GM12878 (cell line): ENCODE measurements at regions not wholly inside any gene's neighbourhood (a gene's known extent, or its start where the extent isn't known, plus 50 kb on each side); places are given as distances from the start of the nearest gene placed in this dataset.

Experiments
- ATAC-seq: fragments of 200-7000 bp; cut with Tn5 transposase; 3 replicates; pipeline ENCODE4 v1.9.1; 2020; ENCODE audit warnings: mild to moderate bottlenecking, moderate library complexity
- BruUV-seq: library from RNA; stranded (reverse); fragments of 400-500 nt; replicated peaks from 2 replicates; lab custom pipeline; 2021; lab: Mats Ljungman, UMichigan
- CTCF ChIA-PET: fragments of 300-600 bp; sonication (Branson Sonifier 250); formaldehyde crosslinking; extraction: SDS; loops from one replicate; lab custom pipeline; 2021; ENCODE audit warnings: inconsistent platforms; lab: Yijun Ruan, JAX
- POLR2A ChIA-PET: fragments of 350-600 bp; formaldehyde crosslinking; extraction: SDS; loops from one replicate; lab custom pipeline; 2021; ENCODE audit warnings: inconsistent platforms; lab: Charles Lee
- RAD21 ChIA-PET: fragments of 300-600 bp; sonication (Branson Sonifier 250); formaldehyde crosslinking; loops from one replicate; lab custom pipeline; 2023; ENCODE audit warnings: antibody characterized with exemption; ENCODE audit not compliant: unreplicated experiment; lab: Charles Lee
- SMC1A ChIA-PET: fragments of 300-600 bp; sonication (Branson Sonifier 250); formaldehyde crosslinking; loops from one replicate; lab custom pipeline; 2023; ENCODE audit not compliant: unreplicated experiment, uncharacterized antibody; lab: Charles Lee
- DNase-seq: peaks from one replicate; pipeline ENCODE4 v3.0.0-alpha.2; 2011; ENCODE audit warnings: low read depth, low spot score
- FAIRE-seq: peaks from 3 replicates; lab custom pipeline; 2011; peaks lifted over from hg19 to GRCh38; lab: Jason Lieb, UNC
- H2AFZ ChIP-seq: 2 replicates; pipeline ENCODE4 v1.6.0; 2011; ENCODE audit warnings: low read depth, low read length, control low read depth; ENCODE audit not compliant: control insufficient read depth
- H3K27ac ChIP-seq: 2 replicates; pipeline ENCODE4 v1.5.1; 2011; ENCODE audit warnings: control low read depth; ENCODE audit not compliant: control insufficient read depth, insufficient read depth
- H3K27me3 ChIP-seq, 2 experiments: replicated peaks in 1 of 2; 2 replicates each; pipeline versions ENCODE4 v1.6.0 to v1.6.1; 2011; ENCODE audit warnings: low read length in 1 of 2; ENCODE audit not compliant: control insufficient read depth in 2 of 2, insufficient read depth in 2 of 2
- H3K36me3 ChIP-seq, 2 experiments: 2 replicates each; pipeline ENCODE4 v1.5.1; 2011; ENCODE audit warnings: low read length in 1 of 2; ENCODE audit not compliant: control insufficient read depth in 2 of 2, insufficient read depth in 2 of 2
- H3K4me1 ChIP-seq: 2 replicates; pipeline ENCODE4 v1.6.1; 2011; ENCODE audit warnings: mild to moderate bottlenecking, low read length, moderate library complexity, mixed read lengths; ENCODE audit not compliant: control insufficient read depth, insufficient read depth
- H3K4me2 ChIP-seq: 2 replicates; pipeline ENCODE4 v1.6.0; 2011; ENCODE audit warnings: control low read depth; ENCODE audit not compliant: control insufficient read depth, insufficient read depth
- H3K4me3 ChIP-seq: fragments of 200-600 bp; sonication (generic); 2 replicates; pipeline ENCODE4 v1.5.1; 2016
- H3K79me2 ChIP-seq: 2 replicates; pipeline ENCODE4 v1.6.0; 2011; ENCODE audit warnings: low read length; ENCODE audit not compliant: control insufficient read depth, insufficient read depth
- H3K9ac ChIP-seq: 2 replicates; pipeline ENCODE4 v1.8.0; 2011; ENCODE audit warnings: low read length, control low read depth, mixed read lengths; ENCODE audit not compliant: control insufficient read depth, insufficient read depth
- H3K9me3 ChIP-seq: replicated peaks from 3 replicates; pipeline ENCODE4 v1.5.1; 2011; ENCODE audit warnings: mild to moderate bottlenecking, low read length; ENCODE audit not compliant: control insufficient read depth, insufficient read depth
- H4K20me1 ChIP-seq: 2 replicates; pipeline ENCODE4 v1.6.0; 2011; ENCODE audit not compliant: control insufficient read depth, insufficient read depth
- CUX1 ChIP-seq: IDR thresholded peaks from 2 replicates; pipeline ENCODE4 v1.6.1; 2012; ENCODE audit warnings: improper control_type of control experiment, low read depth, low read length; ENCODE audit not compliant: insufficient replicate concordance
- E2F4 ChIP-seq: IDR thresholded peaks from 2 replicates; pipeline ENCODE4 v1.6.1; 2012; ENCODE audit warnings: low read depth, low read length, improper control_type of control experiment
- MLLT1 ChIP-seq: fragments of 450-650 bp; IDR thresholded peaks from 2 replicates; pipeline ENCODE4 v1.6.1; 2016; ENCODE audit warnings: mild to moderate bottlenecking
- MTA2 ChIP-seq: fragments of 450-650 bp; IDR thresholded peaks from 2 replicates; pipeline ENCODE4 v1.6.1; 2016; ENCODE audit warnings: low read depth, mild to moderate bottlenecking, moderate library complexity
- TCF12 ChIP-seq: IDR thresholded peaks from 2 replicates; pipeline ENCODE4 v1.6.1; 2011; ENCODE audit warnings: low read depth, mild to moderate bottlenecking, low read length
- ZNF207 ChIP-seq: fragments of 450-650 bp; IDR thresholded peaks from 2 replicates; pipeline ENCODE4 v1.6.1; 2014; ENCODE audit warnings: antibody characterized with exemption, mild to moderate bottlenecking, borderline replicate concordance
- ZNF592 ChIP-seq: fragments of 450-650 bp; IDR thresholded peaks from 2 replicates; pipeline ENCODE4 v1.6.1; 2017; ENCODE audit warnings: mild to moderate bottlenecking, moderate library complexity
- WGBS: methylation state at CpG from one replicate; pipeline ENCODE4 v1.1.6; 2016; ENCODE audit warnings: low lambda C conversion rate; ENCODE audit not compliant: insufficient replicate concordance, insufficient coverage; ENCODE audit errors: missing lambda C conversion rate; 5-methylcytosine and 5-hydroxymethylcytosine counted together
- in situ Hi-C: fragments of 300-500 bp; cut with MboI; formaldehyde crosslinking; loops from 9 replicates; pipeline ENCODE4 v1.14.3; 2018; ENCODE audit warnings: mixed read lengths
- intact Hi-C: fragments of 100-400 bp; cut with micrococcal nuclease; formaldehyde crosslinking; loops from one replicate; pipeline ENCODE4 v1.14.2; 2022; ENCODE audit not compliant: unreplicated experiment

GRCh38 chr4:120549011-120549570, 373.4 kb downstream of the PRDM5 start (continued):
- TF ChIP-seq ZNF207 (no peak), TCF12 (no peak), CUX1 (no peak)

DNA sequence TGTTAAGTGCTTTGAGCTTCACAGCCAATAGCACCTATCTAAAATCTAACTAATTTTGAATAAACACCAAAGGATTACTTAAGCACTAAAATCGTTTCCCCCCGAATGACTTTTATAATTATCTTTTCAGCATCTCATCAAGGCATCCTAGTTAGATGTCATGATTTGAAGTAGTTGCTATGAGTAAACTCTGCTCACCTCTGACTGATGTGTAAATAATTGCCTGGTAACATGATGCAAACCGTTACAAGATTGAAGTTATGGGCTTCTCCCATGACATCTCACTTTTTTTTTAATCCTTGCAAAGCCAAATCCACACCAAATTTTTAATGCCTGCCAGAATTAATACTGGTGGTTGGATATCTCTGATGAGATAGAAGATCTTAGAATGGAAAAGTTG, 377.1 kb downstream of the PRDM5 start:
- H3K4me2 ChIP-seq: no peak overlapping the region
- FAIRE-seq (no peak), ATAC-seq (no peak), DNase-seq (no peak)
- H3K27me3 ChIP-seq: no peaks in the 10 kb centered on the region
- ChIA-PET CTCF (no interaction called here), POLR2A (no interaction called here), SMC1A (no interaction called here), RAD21 (no interaction called here)
- H3K9me3 ChIP-seq: no peaks in the 10 kb centered on the region
- 25% methylated on average over 3 of the region's 3 CpGs for WGBS
- no TSS peak for BruUV-seq
- in situ Hi-C loops (no loop called here), intact Hi-C loops (no loop called here)
- H4K20me1 ChIP-seq: no peaks in the 10 kb centered on the region
- no peaks in the 10 kb centered on the region for H3K4me1 ChIP-seq
- H3K4me3 ChIP-seq: no peak overlapping the region
- H3K9ac ChIP-seq: no peak overlapping the region
- H3K27ac ChIP-seq: no peak overlapping the region
- H3K36me3 ChIP-seq: no peaks in the 10 kb centered on the region
- H2AFZ ChIP-seq: no peak overlapping the region
- no peaks in the 10 kb centered on the region for H3K79me2 ChIP-seq
- no peak for TF ChIP-seq ZNF592
- TF ChIP-seq ZNF207: no peak
- no peak for TF ChIP-seq MTA2
- TF ChIP-seq MLLT1: no peak
- no peak for TF ChIP-seq E2F4
